ENCODE measurements at regions not wholly inside any gene's neighbourhood (a gene's known extent, or its start where the extent isn't known, plus 50 kb on each side); places are given as distances from the start of the nearest gene placed in this dataset.

GRCh38 chr6:16047435-16047990 is 81.4 kb upstream of the MYLIP start:
- no peak for DNase-seq
- no peak overlapping the region for H3K4me3 ChIP-seq
- ATAC-seq = no peak
- intact Hi-C loops (cut with DNase I) = no loop called here
- H3K9me3 ChIP-seq = no peaks in the 10 kb centered on the region
- no peaks in the 10 kb centered on the region for H3K36me3 ChIP-seq
- no peaks in the 10 kb centered on the region for H3K4me1 ChIP-seq
- H3K27me3 ChIP-seq (ENCODE audit: low read depth) = no peaks in the 10 kb centered on the region
- TF ChIP-seq CTCF (IDR thresholded peaks at IDR 0.05) = no peak
- H3K27ac ChIP-seq = no peak overlapping the region

- DNase-seq = no peak
- H3K9me3 ChIP-seq = no peaks in the 10 kb centered on the region
- H3K4me1 ChIP-seq = no peaks in the 10 kb centered on the region
- no peak overlapping the region for H3K4me3 ChIP-seq
- H3K27ac ChIP-seq = no peak overlapping the region
- intact Hi-C loops (cut with DNase I) = no loop called here
- TF ChIP-seq CTCF (IDR thresholded peaks at IDR 0.05) = no peak
- no peaks in the 10 kb centered on the region for H3K36me3 ChIP-seq
- ATAC-seq = no peak
- H3K27me3 ChIP-seq (ENCODE audit: low read depth) = no peaks in the 10 kb centered on the region
These were observed 83.6 kb upstream of the MYLIP start for GRCh38 chr6:16045238-16045637.

GRCh38 chr6:16044211-16044643 is 84.7 kb upstream of the MYLIP start:
- H3K36me3 ChIP-seq = no peaks in the 10 kb centered on the region
- ATAC-seq (no peak), DNase-seq (no peak)

GRCh38 chr6:16043171-16044135 is 85.4 kb upstream of the MYLIP start:
- Histone ChIP-seq H3K27me3 (ENCODE audit: low read depth) (no peaks in the 10 kb centered on the region), H3K4me3 (no peak overlapping the region), H3K4me1 (no peaks in the 10 kb centered on the region), H3K36me3 (no peaks in the 10 kb centered on the region), H3K27ac (no peak overlapping the region), H3K9me3 (no peaks in the 10 kb centered on the region)
- intact Hi-C loops (cut with DNase I) = no loop called here
- DNase-seq (no peak), ATAC-seq (no peak)
- TF ChIP-seq CTCF (IDR thresholded peaks at IDR 0.05) = no peak

More at GRCh38 chr6:16044211-16044643, 84.7 kb upstream of the MYLIP start:
- Histone ChIP-seq H3K4me1 (no peaks in the 10 kb centered on the region), H3K9me3 (no peaks in the 10 kb centered on the region), H3K4me3 (no peak overlapping the region), H3K27ac (no peak overlapping the region), H3K27me3 (ENCODE audit: low read depth) (no peaks in the 10 kb centered on the region)
- no peak for TF ChIP-seq CTCF (IDR thresholded peaks at IDR 0.05)
- intact Hi-C loops (cut with DNase I) = no loop called here

GRCh38 chr6:16042751-16043150 is 86.1 kb upstream of the MYLIP start:
- H3K4me1 ChIP-seq = no peaks in the 10 kb centered on the region
- no peak for DNase-seq
- no peaks in the 10 kb centered on the region for H3K9me3 ChIP-seq
- intact Hi-C loops (cut with DNase I) = no loop called here
- ATAC-seq = no peak
- no peaks in the 10 kb centered on the region for H3K36me3 ChIP-seq
- H3K27ac ChIP-seq = no peak overlapping the region
- no peaks in the 10 kb centered on the region for H3K27me3 ChIP-seq (ENCODE audit: low read depth)
- TF ChIP-seq CTCF (IDR thresholded peaks at IDR 0.05) = no peak
- no peak overlapping the region for H3K4me3 ChIP-seq

Data from lower lobe of right lung (tissue), 2 donors.